SJSA1 (cell line): ENCODE measurements at regions not wholly inside any gene's neighbourhood (a gene's known extent, or its start where the extent isn't known, plus 50 kb on each side); places are given as distances from the start of the nearest gene placed in this dataset.

Experiments used
- DNase-seq, 2 experiments: peaks; one replicate each; pipeline ENCODE4 v3.0.0-alpha.2; 2015 to 2020; ENCODE audit warnings: low spot score in 2 of 2, low read depth in 1 of 2
- H3K27ac ChIP-seq: fragments of 250-450 bp; sonication (Bioruptor Pico); 2 replicates; pipeline ENCODE4 v1.5.1; 2020; ENCODE audit warnings: mild to moderate bottlenecking, moderate library complexity
- H3K27me3 ChIP-seq: fragments of 250-450 bp; sonication (Bioruptor Pico); replicated peaks from 2 replicates; pipeline ENCODE4 v1.5.1; 2020; ENCODE audit warnings: mild to moderate bottlenecking, moderate library complexity
- H3K36me3 ChIP-seq: fragments of 250-450 bp; sonication (Bioruptor Pico); 2 replicates; pipeline ENCODE4 v1.5.1; 2020; ENCODE audit warnings: mild to moderate bottlenecking
- H3K4me1 ChIP-seq: fragments of 250-450 bp; sonication (Bioruptor Pico); replicated peaks from 2 replicates; pipeline ENCODE4 v1.6.1; 2021; ENCODE audit warnings: mild to moderate bottlenecking
- H3K4me3 ChIP-seq: fragments of 250-450 bp; sonication (Bioruptor Pico); 2 replicates; pipeline ENCODE4 v1.5.1; 2020; ENCODE audit warnings: mild to moderate bottlenecking
- H3K9me3 ChIP-seq: fragments of 250-450 bp; sonication (Bioruptor Pico); replicated peaks from 2 replicates; pipeline ENCODE4 v1.5.1; 2020; ENCODE audit warnings: mild to moderate bottlenecking

GRCh38 chr17:49911719-49912118 is 57.3 kb upstream of the DLX4 start:
- H3K4me3 ChIP-seq = no peak overlapping the region
- H3K27ac ChIP-seq = no peak overlapping the region
- H3K9me3 ChIP-seq = 0 out of 2 replicates have a peak, but pooled peaks cover 3% of the 10 kb centered on the region
- peaks cover 79% of the 10 kb centered on the region for H3K27me3 ChIP-seq
- H3K36me3 ChIP-seq = no peaks in the 10 kb centered on the region
- no peak for DNase-seq
- H3K4me1 ChIP-seq = peaks cover 13% of the 10 kb centered on the region

- H3K27me3 ChIP-seq = peaks cover 75% of the 10 kb centered on the region
- no peak overlapping the region for H3K4me3 ChIP-seq
- peaks cover 13% of the 10 kb centered on the region for H3K4me1 ChIP-seq
- DNase-seq = peak in 1 of 2 experiments; percentile 24
- no peak overlapping the region for H3K27ac ChIP-seq
- H3K9me3 ChIP-seq = 0 out of 2 replicates have a peak, but pooled peaks cover 3% of the 10 kb centered on the region
- no peaks in the 10 kb centered on the region for H3K36me3 ChIP-seq
Observed at GRCh38 chr17:49913226-49914095, 55.5 kb upstream of the DLX4 start.

GRCh38 chr17:49914096-49914490 is 54.9 kb upstream of the DLX4 start:
- no peak overlapping the region for H3K4me3 ChIP-seq
- 0 out of 2 replicates have a peak, but pooled peaks cover 3% of the 10 kb centered on the region for H3K9me3 ChIP-seq
- peaks cover 13% of the 10 kb centered on the region for H3K4me1 ChIP-seq
- DNase-seq = no peak
- H3K27me3 ChIP-seq = peaks cover 71% of the 10 kb centered on the region
- no peaks in the 10 kb centered on the region for H3K36me3 ChIP-seq
- H3K27ac ChIP-seq = no peak overlapping the region

GRCh38 chr17:49914664-49915063 is 54.3 kb upstream of the DLX4 start:
- Histone ChIP-seq H3K4me1 (peaks cover 13% of the 10 kb centered on the region), H3K9me3 (0 out of 2 replicates have a peak, but pooled peaks cover 3% of the 10 kb centered on the region), H3K4me3 (no peak overlapping the region), H3K27me3 (peaks cover 69% of the 10 kb centered on the region), H3K27ac (no peak overlapping the region), H3K36me3 (no peaks in the 10 kb centered on the region)
- no peak for DNase-seq

- peaks cover 65% of the 10 kb centered on the region for H3K27me3 ChIP-seq
- DNase-seq = no peak
- H3K36me3 ChIP-seq = no peaks in the 10 kb centered on the region
- H3K4me3 ChIP-seq = no peak overlapping the region
- H3K4me1 ChIP-seq = peaks cover 10% of the 10 kb centered on the region
- H3K9me3 ChIP-seq = no peaks in the 10 kb centered on the region
- no peak overlapping the region for H3K27ac ChIP-seq
Observed at GRCh38 chr17:49915260-49915659, 53.7 kb upstream of the DLX4 start.

GRCh38 chr17:49915670-49916069 is 53.3 kb upstream of the DLX4 start:
- Histone ChIP-seq H3K27ac (no peak overlapping the region), H3K4me1 (peaks cover 6% of the 10 kb centered on the region), H3K27me3 (peaks cover 63% of the 10 kb centered on the region), H3K4me3 (no peak overlapping the region), H3K36me3 (no peaks in the 10 kb centered on the region), H3K9me3 (no peaks in the 10 kb centered on the region)
- DNase-seq = no peak

- H3K36me3 ChIP-seq = no peaks in the 10 kb centered on the region
- H3K4me3 ChIP-seq = no peak overlapping the region
- peaks cover 64% of the 10 kb centered on the region for H3K27me3 ChIP-seq
- H3K4me1 ChIP-seq = peaks cover 6% of the 10 kb centered on the region; the same call in 1 of the 2 replicates
- no peaks in the 10 kb centered on the region for H3K9me3 ChIP-seq
- DNase-seq = no peak
- no peak overlapping the region for H3K27ac ChIP-seq
Observed at GRCh38 chr17:49916854-49917515, 52.0 kb upstream of the DLX4 start.

GRCh38 chr17:49918591-49918990 is 50.4 kb upstream of the DLX4 start:
- Histone ChIP-seq H3K9me3 (no peaks in the 10 kb centered on the region; the same call in 1 of the 2 replicates), H3K4me3 (no peak overlapping the region), H3K4me1 (peaks cover 3% of the 10 kb centered on the region; the same call in 1 of the 2 replicates), H3K36me3 (no peaks in the 10 kb centered on the region), H3K27me3 (peaks cover 75% of the 10 kb centered on the region), H3K27ac (no peak overlapping the region)
- DNase-seq = no peak
